ENCODE measurements at regions not wholly inside any gene's neighbourhood (a gene's known extent, or its start where the extent isn't known, plus 50 kb on each side); places are given as distances from the start of the nearest gene placed in this dataset.

GRCh38 chrX:34227804-34228203 is 95.7 kb upstream of the FAM47A start:
- intact Hi-C loops (cut with micrococcal nuclease), result no loop called here
- no TSS peak for BruUV-seq (replicated peaks)

More at GRCh38 chrX:34227804-34228203, 95.7 kb upstream of the FAM47A start:
- Histone ChIP-seq H2BK20ac (ENCODE audit: low read depth, low read length) (no peak overlapping the region), H3K23ac (ENCODE audit: low read depth, low read length) (no peak overlapping the region), H3K4me1 (ENCODE audit: control insufficient read depth, insufficient read depth, low read length) (no peaks in the 10 kb centered on the region), H3K4ac (ENCODE audit: low read depth, low read length) (no peak overlapping the region), H2AK5ac (ENCODE audit: low read depth, low read length) (no peak overlapping the region), H4K91ac (ENCODE audit: insufficient read depth, low read depth, low read length) (no peak overlapping the region), H3K9me3 (ENCODE audit: control insufficient read depth, insufficient read depth, low read length) (no peaks in the 10 kb centered on the region), H3K36me3 (ENCODE audit: control insufficient read depth, insufficient read depth, low read length) (no peaks in the 10 kb centered on the region), H2AK9ac (replicated peaks; ENCODE audit: low read depth, low read length, poor library complexity) (no peak overlapping the region), H2AFZ (replicated peaks; ENCODE audit: low read length, poor library complexity) (no peak overlapping the region), H2BK5ac (ENCODE audit: low read depth, low read length, poor library complexity, severe bottlenecking) (no peak overlapping the region), H2BK15ac (ENCODE audit: low read depth, low read length) (no peak overlapping the region), H4K20me1 (ENCODE audit: insufficient read depth, low read length) (no peaks in the 10 kb centered on the region), H3K56ac (ENCODE audit: extremely low read depth, insufficient read depth, low read length) (no peak overlapping the region), H3K27me3 (ENCODE audit: control insufficient read depth, insufficient read depth, low read length) (no peaks in the 10 kb centered on the region), H3K79me1 (ENCODE audit: low read depth in 1 of 2, low read length in 2 of 2) (no peaks in the 10 kb centered on the region), H2BK120ac (ENCODE audit: low read depth, low read length) (no peak overlapping the region), H3K27ac (ENCODE audit: insufficient read depth, low read length) (no peak overlapping the region), H3K18ac (ENCODE audit: low read depth, low read length) (no peak overlapping the region), H3K14ac (replicated peaks; ENCODE audit: low read depth, low read length) (no peak overlapping the region), H3K9ac (ENCODE audit: low read depth, low read length) (no peak overlapping the region), H4K5ac (ENCODE audit: low read depth, low read length) (no peak overlapping the region), H4K8ac (ENCODE audit: low read depth in 2 of 2, low read length in 2 of 2) (no peak overlapping the region), H3K4me2 (ENCODE audit: low read depth, low read length) (no peak overlapping the region), H3K9me1 (ENCODE audit: insufficient read depth, low read length) (no peaks in the 10 kb centered on the region), H3K4me3 (ENCODE audit: insufficient read depth, low read depth, low read length) (no peak overlapping the region)
- in situ Hi-C loops (cut with MboI; ENCODE audit: low sequenced_read_pairs) (no loop called here), dilution Hi-C loops (cut with HindIII; ENCODE audit: low sequenced_read_pairs, unreplicated experiment) (no loop called here)
- TF ChIP-seq CEBPB (IDR thresholded peaks at IDR 0.05; ENCODE audit: low read depth, low read length) (no peak), MAFK (IDR thresholded peaks at IDR 0.05; ENCODE audit: low read depth, low read length) (0 out of 2 replicates have a peak, but pooled peaks have one; percentile 15), MAZ (IDR thresholded peaks at IDR 0.05; ENCODE audit: borderline replicate concordance, low read depth, low read length) (no peak), BHLHE40 (IDR thresholded peaks at IDR 0.05; ENCODE audit: low read depth, low read length) (no peak), USF2 (IDR thresholded peaks at IDR 0.05; ENCODE audit: low read depth, low read length) (no peak), MXI1 (IDR thresholded peaks at IDR 0.05; ENCODE audit: borderline replicate concordance, low read depth, low read length) (no peak), POLR2A (IDR thresholded peaks at IDR 0.05; ENCODE audit: low read depth, low read length) (no peak), SMC3 (IDR thresholded peaks at IDR 0.05; ENCODE audit: low read depth, low read length) (no peak), RCOR1 (IDR thresholded peaks at IDR 0.05; ENCODE audit: insufficient replicate concordance, low read length) (no peak)
- ChIA-PET CTCF (no interaction called here), POLR2A (ENCODE audit: unreplicated experiment) (no interaction called here)
- WGBS, 2 experiments (ENCODE audit: extremely low coverage in 2 of 2, insufficient read length in 1 of 2), result no CpG with 5 or more reads among the region's 2 CpGs
- no peak for ATAC-seq (ENCODE audit: low read depth)
- no peak for DNase-seq

Measured in IMR-90 (cell line).